ENCODE measurements at regions not wholly inside any gene's neighbourhood (a gene's known extent, or its start where the extent isn't known, plus 50 kb on each side); places are given as distances from the start of the nearest gene placed in this dataset.

- DNase-seq (ENCODE audit: low read depth) = no peak
Measured at GRCh38 chr11:19336331-19336730, 95.6 kb upstream of the E2F8 start.

DNA sequence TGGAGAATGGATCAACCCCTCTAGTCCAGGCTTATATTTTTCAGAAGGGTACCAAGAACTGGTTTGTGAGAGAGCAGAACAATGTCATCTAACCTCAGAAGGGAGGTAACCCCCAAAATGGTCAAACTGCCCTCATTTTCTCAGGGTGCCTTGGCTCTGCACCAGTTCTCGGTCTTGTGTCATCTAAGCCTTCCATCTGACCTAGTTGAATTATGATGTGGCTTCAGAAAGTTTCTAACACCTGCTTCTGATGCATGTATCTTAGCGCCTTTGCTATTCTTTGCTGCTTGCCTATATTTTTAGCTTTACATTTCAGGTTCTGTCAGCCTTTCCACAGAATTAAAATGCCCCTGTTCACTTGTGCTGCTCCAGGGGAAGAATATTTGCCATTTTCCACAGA, 91.7 kb upstream of the E2F8 start:
- no peak for DNase-seq (ENCODE audit: low read depth)

GRCh38 chr11:19330416-19330815, 89.7 kb upstream of the E2F8 start:
- no peak for DNase-seq (ENCODE audit: low read depth)

DNA sequence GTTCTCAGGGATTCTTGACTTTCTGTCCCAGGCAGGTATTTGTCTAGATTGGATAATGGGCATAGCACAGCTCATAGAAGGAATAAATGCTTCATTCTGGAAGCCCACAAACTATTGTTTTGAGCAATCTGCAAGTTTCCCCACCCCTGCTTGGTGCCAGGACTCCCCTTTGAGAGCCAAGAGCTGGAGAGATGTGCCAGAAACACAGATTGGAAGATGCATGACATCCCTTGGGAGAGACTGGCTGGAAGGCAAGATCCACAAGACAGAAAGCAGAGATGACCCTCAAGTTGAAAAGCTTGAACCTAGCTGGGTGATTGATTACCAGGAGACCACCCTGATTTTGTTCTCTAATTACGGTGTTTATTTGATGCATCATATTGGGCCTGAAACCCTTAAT, 89.2 kb upstream of the E2F8 start:
- DNase-seq (ENCODE audit: low read depth) = no peak

GRCh38 chr11:19328586-19329311, 88.0 kb upstream of the E2F8 start:
- DNase-seq (ENCODE audit: low read depth) = no peak

- DNase-seq (ENCODE audit: low read depth) = no peak
Measured at GRCh38 chr11:19327280-19327679, 86.5 kb upstream of the E2F8 start.

DNA sequence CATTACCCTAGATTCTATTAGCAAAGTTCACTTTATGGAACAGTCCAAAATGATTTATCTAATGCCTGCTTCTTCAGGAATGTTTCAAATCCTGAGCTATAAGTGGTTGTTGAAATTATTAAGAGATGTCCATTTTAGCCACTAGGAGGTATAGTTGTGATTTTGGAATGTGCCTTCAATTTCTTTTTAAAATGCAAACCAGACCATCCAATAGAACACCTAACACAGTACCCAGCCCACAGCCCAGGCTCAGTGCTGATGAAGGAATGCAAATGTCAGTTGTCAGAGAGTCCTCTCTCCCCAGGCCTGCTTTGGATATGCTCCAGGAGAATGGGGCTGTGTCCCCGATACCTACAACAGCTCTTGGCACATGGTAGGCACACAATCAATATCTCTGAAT, 85.8 kb upstream of the E2F8 start:
- DNase-seq (ENCODE audit: low read depth) = no peak

DNA sequence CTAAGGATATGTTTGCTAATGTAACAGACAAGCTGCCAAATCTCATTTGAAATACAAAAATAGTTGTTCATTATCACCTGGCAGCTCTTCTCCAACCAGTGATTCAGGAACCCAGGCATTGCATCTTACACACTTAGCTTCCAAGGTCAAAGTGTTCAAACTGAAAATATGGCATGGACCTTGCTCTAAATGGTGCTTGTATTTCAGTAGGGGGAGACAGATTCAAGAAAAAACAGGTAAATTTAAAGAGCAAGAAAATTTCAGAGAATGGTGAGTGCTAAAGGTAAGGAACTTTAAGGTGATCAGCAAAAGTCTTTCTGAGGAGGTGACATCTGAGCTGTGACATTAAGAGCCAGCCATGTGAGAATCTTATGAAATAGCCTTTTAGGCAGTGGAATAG, 82.8 kb upstream of the E2F8 start:
- DNase-seq (ENCODE audit: low read depth) = no peak

DNA sequence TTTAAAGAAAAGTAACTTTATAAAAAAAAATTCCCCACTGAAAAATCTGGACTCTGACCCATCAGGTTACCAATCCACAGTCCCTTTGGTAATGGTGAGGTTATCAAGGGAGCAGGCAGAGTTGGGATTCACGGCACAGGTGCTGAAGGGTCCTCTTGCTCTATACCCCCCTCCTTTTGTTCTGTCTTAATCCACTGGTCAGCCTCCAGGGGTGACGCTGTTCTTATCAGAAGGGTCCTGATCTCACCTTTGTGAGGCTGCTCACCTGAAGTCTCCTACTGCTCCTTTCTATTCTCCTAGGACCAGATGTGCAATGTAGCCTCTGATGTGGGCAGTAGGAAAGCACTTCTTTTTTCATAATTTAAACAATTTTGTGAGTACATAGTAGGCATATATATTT, 80.6 kb upstream of the E2F8 start:
- no peak for DNase-seq (ENCODE audit: low read depth)

- no peak for DNase-seq (ENCODE audit: low read depth)
Measured at GRCh38 chr11:19320827-19321226, 80.1 kb upstream of the E2F8 start.

DNA sequence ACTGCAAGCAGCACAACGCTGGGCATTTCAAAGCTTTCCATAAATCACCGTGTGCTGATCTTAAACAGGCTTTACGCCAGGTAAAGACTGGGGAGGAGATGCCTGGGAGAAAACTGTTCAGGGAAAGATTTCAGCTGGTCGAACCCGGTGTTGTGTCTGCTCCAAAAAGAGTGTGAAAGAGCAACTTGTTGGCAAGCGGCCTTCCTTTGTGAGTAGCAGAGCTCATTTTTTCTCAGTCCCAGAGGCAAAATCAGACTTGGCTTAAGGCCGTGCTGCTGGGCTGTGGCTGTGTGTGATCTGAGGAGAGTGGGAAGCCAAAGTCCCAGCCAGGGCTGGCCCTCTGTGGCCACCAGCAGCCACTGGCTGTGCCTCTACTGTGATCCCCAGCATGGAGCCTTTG, 75.7 kb upstream of the E2F8 start:
- no peak for DNase-seq (ENCODE audit: low read depth)

GRCh38 chr11:19315511-19315910, 74.8 kb upstream of the E2F8 start:
- DNase-seq (ENCODE audit: low read depth) = no peak

DNA sequence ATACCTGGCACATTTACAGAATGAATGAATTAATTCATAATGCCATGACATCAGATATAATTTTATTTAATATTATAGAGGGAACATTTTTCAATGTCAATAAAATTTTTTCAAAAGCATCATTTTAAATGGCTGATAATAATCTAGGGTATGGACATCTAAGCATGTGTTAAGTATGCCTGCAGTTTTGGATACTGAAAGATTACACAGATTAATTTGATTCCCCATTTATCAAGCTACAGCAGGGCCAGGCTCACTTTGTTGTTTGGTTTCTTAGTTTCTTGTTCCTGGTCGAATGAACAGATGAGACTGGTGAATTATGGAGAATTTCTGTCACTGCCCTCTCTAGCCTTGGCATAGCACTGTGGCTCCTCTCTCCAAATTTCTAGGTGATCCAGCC, 72.4 kb upstream of the E2F8 start:
- DNase-seq (ENCODE audit: low read depth) = no peak

GRCh38 chr11:19311308-19312030, 70.7 kb upstream of the E2F8 start:
- DNase-seq (ENCODE audit: low read depth) = no peak

DNA sequence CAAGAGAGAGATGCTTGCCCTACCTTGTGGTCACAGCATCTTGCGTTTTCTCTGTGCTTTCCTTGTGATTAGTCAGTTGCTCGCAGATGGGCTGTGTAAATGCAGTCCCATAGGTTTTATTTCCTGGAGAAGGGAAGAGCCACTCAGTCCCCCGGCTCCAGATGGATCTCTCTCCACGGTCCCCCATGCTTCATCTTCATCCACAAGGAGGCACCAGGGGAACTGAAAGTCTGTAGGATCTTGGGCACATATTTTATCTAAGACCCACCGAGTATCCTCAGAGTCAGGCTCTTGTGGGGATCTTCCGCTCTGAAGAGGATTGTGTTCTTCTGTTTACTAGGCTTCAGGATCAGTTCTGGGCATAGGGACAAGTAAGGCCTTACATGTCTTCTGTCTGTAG, 66.8 kb upstream of the E2F8 start:
- DNase-seq (ENCODE audit: low read depth) = no peak

- no peak for DNase-seq (ENCODE audit: low read depth)
Measured at GRCh38 chr11:19306179-19306944, 65.6 kb upstream of the E2F8 start.

DNA sequence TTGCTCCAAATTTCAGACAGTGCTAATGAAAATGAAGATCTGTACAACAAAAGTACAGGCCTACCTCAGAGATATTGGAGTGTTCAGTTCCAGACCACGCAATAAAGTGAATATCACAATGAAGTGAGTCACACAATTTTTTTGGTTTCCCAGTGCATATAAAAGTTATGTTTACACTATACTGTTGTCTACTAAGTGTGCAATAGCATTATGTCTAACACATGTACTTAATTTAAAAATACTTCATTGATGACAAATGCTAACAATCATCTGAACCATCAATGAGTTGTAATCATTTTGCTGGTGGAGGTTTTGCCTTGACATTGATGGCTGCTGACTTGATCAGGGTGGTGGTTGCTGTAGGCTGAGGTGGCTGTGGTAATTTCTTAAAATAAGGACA, 60.6 kb upstream of the E2F8 start:
- no peak for DNase-seq (ENCODE audit: low read depth)

GRCh38 chr11:19294444-19294843, 53.7 kb upstream of the E2F8 start:
- no peak for DNase-seq (ENCODE audit: low read depth)

- DNase-seq (ENCODE audit: low read depth) = no peak
Measured at GRCh38 chr11:19291064-19291463, 50.3 kb upstream of the E2F8 start.
